ENCODE measurements at regions not wholly inside any gene's neighbourhood (a gene's known extent, or its start where the extent isn't known, plus 50 kb on each side); places are given as distances from the start of the nearest gene placed in this dataset.

- H3K27me3 Mint-ChIP-seq (ENCODE audit: insufficient read depth, low read depth): no peaks in the 10 kb centered on the region
- Histone ChIP-seq H3K36me3 (no peaks in the 10 kb centered on the region), H3K27me3 (no peaks in the 10 kb centered on the region), H2AFZ (replicated peaks) (no peak overlapping the region), H3K9ac (no peak overlapping the region), H3K27ac (no peak overlapping the region), H3K9me3 (ENCODE audit: low read depth) (no peaks in the 10 kb centered on the region), H3K4me2 (no peak overlapping the region), H4K20me1 (ENCODE audit: low read depth) (no peaks in the 10 kb centered on the region), H3K4me3 (no peak overlapping the region), H3F3A (ENCODE audit: low read depth) (no peaks in the 10 kb centered on the region), H3K4me1 (peaks cover 8% of the 10 kb centered on the region), H3K79me2 (ENCODE audit: low read depth) (no peaks in the 10 kb centered on the region)
- no peaks in the 10 kb centered on the region for H3K9me3 Mint-ChIP-seq
- H3K36me3 Mint-ChIP-seq: no peaks in the 10 kb centered on the region
- H3K4me1 Mint-ChIP-seq: peaks cover 4% of the 10 kb centered on the region
- TF ChIP-seq CTCF (IDR thresholded peaks at IDR 0.05) (no peak), EZH2phosphoT487 (IDR thresholded peaks at IDR 0.05) (no peak), EZH2 (IDR thresholded peaks at IDR 0.05) (no peak)
- no peak overlapping the region for H3K4me3 Mint-ChIP-seq
- H3K27ac Mint-ChIP-seq: no peak overlapping the region
- DNase-seq (ENCODE audit: low spot score): no peak
Measured at GRCh38 chr11:22926341-22926740, 66.1 kb upstream of the CCDC179 start.

GRCh38 chr11:22927793-22928192, 67.5 kb upstream of the CCDC179 start:
- H3K36me3 Mint-ChIP-seq: no peaks in the 10 kb centered on the region

DNA sequence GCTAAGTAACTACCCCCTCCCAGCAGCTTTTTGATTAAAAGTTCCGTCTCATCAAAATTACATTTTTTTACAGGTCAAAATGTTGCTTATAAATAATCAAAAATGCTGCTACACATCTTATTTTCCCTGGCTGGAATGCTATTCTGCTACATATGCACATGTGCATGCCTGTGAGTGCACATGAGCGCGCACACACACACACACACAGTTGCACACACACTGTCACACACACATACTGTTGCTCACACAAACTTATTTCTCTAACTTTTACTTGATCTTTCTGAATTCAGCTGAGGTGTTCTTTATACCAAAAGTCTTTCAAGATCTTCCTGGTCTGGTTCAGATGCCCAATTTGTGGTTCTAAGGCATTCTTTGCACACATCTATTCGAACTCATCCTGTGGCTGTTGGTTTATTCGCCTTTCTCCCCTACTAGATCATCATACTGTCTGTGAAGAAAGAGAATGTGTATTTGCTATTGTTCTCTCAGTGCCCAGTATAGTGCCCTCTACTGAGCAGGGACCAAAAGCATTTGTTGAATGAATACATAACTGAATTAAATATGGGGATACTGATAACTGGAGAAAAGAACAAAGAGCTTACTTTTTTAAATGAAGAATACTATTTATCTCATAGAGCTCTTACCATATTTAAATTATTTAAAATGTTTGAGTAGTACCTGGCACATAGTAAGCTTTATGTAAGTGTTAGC, 68.1 kb upstream of the CCDC179 start:
- Histone ChIP-seq H3K27ac (no peak overlapping the region), H3F3A (ENCODE audit: low read depth) (no peaks in the 10 kb centered on the region), H3K4me1 (no peaks in the 10 kb centered on the region), H2AFZ (replicated peaks) (peak overlapping the region; percentile 63), H3K4me3 (no peak overlapping the region), H3K27me3 (no peaks in the 10 kb centered on the region), H3K36me3 (no peaks in the 10 kb centered on the region), H4K20me1 (ENCODE audit: low read depth) (no peaks in the 10 kb centered on the region), H3K9ac (no peak overlapping the region), H3K79me2 (ENCODE audit: low read depth) (no peaks in the 10 kb centered on the region), H3K9me3 (ENCODE audit: low read depth) (no peaks in the 10 kb centered on the region), H3K4me2 (no peak overlapping the region)
- Mint-ChIP-seq H3K27ac (no peak overlapping the region), H3K4me1 (no peaks in the 10 kb centered on the region), H3K9me3 (no peaks in the 10 kb centered on the region), H3K27me3 (ENCODE audit: insufficient read depth, low read depth) (no peaks in the 10 kb centered on the region), H3K36me3 (no peaks in the 10 kb centered on the region), H3K4me3 (no peak overlapping the region)
- TF ChIP-seq EZH2phosphoT487 (IDR thresholded peaks at IDR 0.05) (no peak), CTCF (IDR thresholded peaks at IDR 0.05) (peak; percentile 23)
- DNase-seq (ENCODE audit: low spot score): no peak

More at GRCh38 chr11:22927793-22928192, 67.5 kb upstream of the CCDC179 start:
- Histone ChIP-seq H3F3A (ENCODE audit: low read depth) (no peaks in the 10 kb centered on the region), H4K20me1 (ENCODE audit: low read depth) (no peaks in the 10 kb centered on the region), H3K27ac (no peak overlapping the region), H3K4me3 (no peak overlapping the region), H3K4me1 (peaks cover 1% of the 10 kb centered on the region), H2AFZ (replicated peaks) (peak overlapping the region; percentile 3), H3K9ac (no peak overlapping the region), H3K27me3 (no peaks in the 10 kb centered on the region), H3K79me2 (ENCODE audit: low read depth) (no peaks in the 10 kb centered on the region), H3K4me2 (no peak overlapping the region), H3K9me3 (ENCODE audit: low read depth) (no peaks in the 10 kb centered on the region), H3K36me3 (no peaks in the 10 kb centered on the region)
- Mint-ChIP-seq H3K27ac (no peak overlapping the region), H3K9me3 (no peaks in the 10 kb centered on the region), H3K4me1 (no peaks in the 10 kb centered on the region), H3K27me3 (ENCODE audit: insufficient read depth, low read depth) (no peaks in the 10 kb centered on the region), H3K4me3 (no peak overlapping the region)
- DNase-seq (ENCODE audit: low spot score): no peak
- TF ChIP-seq CTCF (IDR thresholded peaks at IDR 0.05) (no peak), EZH2 (IDR thresholded peaks at IDR 0.05) (no peak), EZH2phosphoT487 (IDR thresholded peaks at IDR 0.05) (no peak)

All from neural progenitor cell (in vitro differentiated cells).